ENCODE measurements at regions not wholly inside any gene's neighbourhood (a gene's known extent, or its start where the extent isn't known, plus 50 kb on each side); places are given as distances from the start of the nearest gene placed in this dataset.

GRCh38 chr18:76771192-76771799 is 51.1 kb upstream of the ZNF236 start:
- DNase-seq (ENCODE audit: extremely low read depth in 1 of 2, low read depth in 1 of 2): no peak

GRCh38 chr18:76767954-76768353 is 54.4 kb upstream of the ZNF236 start:
- DNase-seq (ENCODE audit: extremely low read depth in 1 of 2, low read depth in 1 of 2): no peak

- no peak for DNase-seq (ENCODE audit: extremely low read depth in 1 of 2, low read depth in 1 of 2)
These were observed 55.9 kb upstream of the ZNF236 start for GRCh38 chr18:76766429-76766828.

- DNase-seq (ENCODE audit: extremely low read depth in 1 of 2, low read depth in 1 of 2): no peak
These were observed 56.7 kb upstream of the ZNF236 start for GRCh38 chr18:76765649-76766048.

- DNase-seq (ENCODE audit: extremely low read depth in 1 of 2, low read depth in 1 of 2): no peak
These were observed 58.0 kb upstream of the ZNF236 start for GRCh38 chr18:76764291-76764901.

- DNase-seq (ENCODE audit: extremely low read depth in 1 of 2, low read depth in 1 of 2): no peak
These were observed 63.3 kb upstream of the ZNF236 start for GRCh38 chr18:76759056-76759455.

- no peak for DNase-seq (ENCODE audit: extremely low read depth in 1 of 2, low read depth in 1 of 2)
These were observed 64.4 kb upstream of the ZNF236 start for GRCh38 chr18:76757925-76758324.

GRCh38 chr18:76757335-76757734 is 65.0 kb upstream of the ZNF236 start:
- no peak for DNase-seq (ENCODE audit: extremely low read depth in 1 of 2, low read depth in 1 of 2)

GRCh38 chr18:76756531-76757253 is 65.7 kb upstream of the ZNF236 start:
- no peak for DNase-seq (ENCODE audit: extremely low read depth in 1 of 2, low read depth in 1 of 2)

- DNase-seq (ENCODE audit: extremely low read depth in 1 of 2, low read depth in 1 of 2): no peak
These were observed 68.0 kb upstream of the ZNF236 start for GRCh38 chr18:76754351-76754750.

- DNase-seq (ENCODE audit: extremely low read depth in 1 of 2, low read depth in 1 of 2): no peak
These were observed 70.0 kb upstream of the ZNF236 start for GRCh38 chr18:76752400-76752799.

GRCh38 chr18:76750917-76751890 is 71.2 kb upstream of the ZNF236 start:
- no peak for DNase-seq (ENCODE audit: extremely low read depth in 1 of 2, low read depth in 1 of 2)

- no peak for DNase-seq (ENCODE audit: extremely low read depth in 1 of 2, low read depth in 1 of 2)
These were observed 72.1 kb upstream of the ZNF236 start for GRCh38 chr18:76750269-76750668.

GRCh38 chr18:76747676-76748075 is 74.7 kb upstream of the ZNF236 start:
- DNase-seq (ENCODE audit: extremely low read depth in 1 of 2, low read depth in 1 of 2): no peak

- DNase-seq (ENCODE audit: extremely low read depth in 1 of 2, low read depth in 1 of 2): no peak
These were observed 81.0 kb upstream of the ZNF236 start for GRCh38 chr18:76741346-76741745.

- no peak for DNase-seq (ENCODE audit: extremely low read depth in 1 of 2, low read depth in 1 of 2)
These were observed 86.0 kb upstream of the ZNF236 start for GRCh38 chr18:76736309-76736708.

GRCh38 chr18:76730901-76731300 is 91.5 kb upstream of the ZNF236 start:
- no peak for DNase-seq (ENCODE audit: extremely low read depth in 1 of 2, low read depth in 1 of 2)

GRCh38 chr18:76727589-76727988 is 94.8 kb upstream of the ZNF236 start:
- no peak for DNase-seq (ENCODE audit: extremely low read depth in 1 of 2, low read depth in 1 of 2)

- no peak for DNase-seq (ENCODE audit: extremely low read depth in 1 of 2, low read depth in 1 of 2)
These were observed 96.9 kb upstream of the ZNF236 start for GRCh38 chr18:76725445-76725844.

- no peak for DNase-seq (ENCODE audit: extremely low read depth in 1 of 2, low read depth in 1 of 2)
These were observed 99.9 kb upstream of the ZNF236 start for GRCh38 chr18:76722224-76723061.
